ENCODE measurements at regions not wholly inside any gene's neighbourhood (a gene's known extent, or its start where the extent isn't known, plus 50 kb on each side); places are given as distances from the start of the nearest gene placed in this dataset.

GRCh38 chrY:7275751-7276150 lies 364.2 kb upstream of the AMELY start:
- H3K4me1 ChIP-seq (ENCODE audit: insufficient read depth), result peaks cover 18% of the 10 kb centered on the region
- peaks cover 63% of the 10 kb centered on the region for H3K79me2 ChIP-seq (ENCODE audit: insufficient read depth)
- H3F3A ChIP-seq (ENCODE audit: insufficient read depth), result 0 out of 2 replicates have a peak, but pooled peaks cover 8% of the 10 kb centered on the region
- no peaks in the 10 kb centered on the region for H3K27me3 ChIP-seq (replicated peaks; ENCODE audit: insufficient read depth)
- in situ Hi-C loops (cut with MboI), result no loop called here
- peak overlapping the region; percentile 82 for H3K9ac ChIP-seq
- 27 to 28% methylated on average over 5 to 11 of the region's 11 CpGs for WGBS, 2 experiments (ENCODE audit: low coverage in 1 of 2, low lambda C conversion rate in 2 of 2, missing lambda C conversion rate in 2 of 2)
- peak overlapping the region; percentile 85 for H3K4me2 ChIP-seq (ENCODE audit: unreplicated experiment)
- peak overlapping the region; percentile 79 for H3K4me3 ChIP-seq
- no peaks in the 10 kb centered on the region for H4K20me1 ChIP-seq (ENCODE audit: insufficient read depth)
- H3K9me3 ChIP-seq (ENCODE audit: low read depth), result no peaks in the 10 kb centered on the region
- no peaks in the 10 kb centered on the region for H3K36me3 ChIP-seq (ENCODE audit: low read depth)
- DNase-seq, result peak; percentile 57
- no peak overlapping the region for H2AFZ ChIP-seq
- H3K27ac ChIP-seq, result peak overlapping the region; percentile 79
- no peaks in the 10 kb centered on the region for H3K9me2 ChIP-seq (ENCODE audit: insufficient read depth)
- TF ChIP-seq EZH2 (IDR thresholded peaks at IDR 0.05; ENCODE audit: insufficient read depth, poor library complexity, severe bottlenecking) (no peak), EZH2phosphoT487 (IDR thresholded peaks at IDR 0.05; ENCODE audit: insufficient read depth, low read depth) (no peak)

- peak overlapping the region; percentile 82 for H3K9ac ChIP-seq
- peaks cover 18% of the 10 kb centered on the region for H3K4me1 ChIP-seq (ENCODE audit: insufficient read depth)
- peaks cover 55% of the 10 kb centered on the region for H3K79me2 ChIP-seq (ENCODE audit: insufficient read depth)
- peak overlapping the region; percentile 79 for H3K27ac ChIP-seq
- no peaks in the 10 kb centered on the region for H3K9me3 ChIP-seq (ENCODE audit: low read depth)
- 0 out of 2 replicates have a peak, but pooled peaks cover 8% of the 10 kb centered on the region for H3F3A ChIP-seq (ENCODE audit: insufficient read depth)
- WGBS, 2 experiments (ENCODE audit: low coverage in 1 of 2, low lambda C conversion rate in 2 of 2, missing lambda C conversion rate in 2 of 2), result 0 to 1% methylated on average over 15 to 16 of the region's 18 CpGs
- in situ Hi-C loops (cut with MboI), result no loop called here
- H3K36me3 ChIP-seq (ENCODE audit: low read depth), result no peaks in the 10 kb centered on the region
- H4K20me1 ChIP-seq (ENCODE audit: insufficient read depth), result no peaks in the 10 kb centered on the region
- TF ChIP-seq EZH2 (IDR thresholded peaks at IDR 0.05; ENCODE audit: insufficient read depth, poor library complexity, severe bottlenecking) (no peak), EZH2phosphoT487 (IDR thresholded peaks at IDR 0.05; ENCODE audit: insufficient read depth, low read depth) (no peak)
- H3K4me2 ChIP-seq (ENCODE audit: unreplicated experiment), result peak overlapping the region; percentile 85
- no peaks in the 10 kb centered on the region for H3K9me2 ChIP-seq (ENCODE audit: insufficient read depth)
- DNase-seq, result peak; percentile 29
- no peaks in the 10 kb centered on the region for H3K27me3 ChIP-seq (replicated peaks; ENCODE audit: insufficient read depth)
- H2AFZ ChIP-seq, result no peak overlapping the region
- H3K4me3 ChIP-seq, result peak overlapping the region; percentile 79
Observed at GRCh38 chrY:7275014-7275413, 363.5 kb upstream of the AMELY start.

GRCh38 chrY:7274369-7274913 lies 362.9 kb upstream of the AMELY start:
- in situ Hi-C loops (cut with MboI), result loop anchor here (25.0 kb wide), 1 partner anchor 287 kb away; no protein-coding TSS in a partner anchor
- peak; percentile 31 for DNase-seq
- Histone ChIP-seq H3K9ac (peak overlapping the region; percentile 82), H3F3A (ENCODE audit: insufficient read depth) (0 out of 2 replicates have a peak, but pooled peaks cover 8% of the 10 kb centered on the region), H3K9me2 (ENCODE audit: insufficient read depth) (no peaks in the 10 kb centered on the region), H3K4me2 (ENCODE audit: unreplicated experiment) (peak overlapping the region; percentile 85), H3K4me3 (peak overlapping the region; percentile 79), H3K9me3 (ENCODE audit: low read depth) (no peaks in the 10 kb centered on the region), H2AFZ (0 out of 2 replicates have a peak overlapping the region, but pooled peaks have one; percentile 80), H3K36me3 (ENCODE audit: low read depth) (no peaks in the 10 kb centered on the region), H3K4me1 (ENCODE audit: insufficient read depth) (peaks cover 16% of the 10 kb centered on the region), H3K27me3 (replicated peaks; ENCODE audit: insufficient read depth) (no peaks in the 10 kb centered on the region), H3K79me2 (ENCODE audit: insufficient read depth) (peaks cover 49% of the 10 kb centered on the region), H3K27ac (peak overlapping the region; percentile 79), H4K20me1 (ENCODE audit: insufficient read depth) (no peaks in the 10 kb centered on the region)
- WGBS, 2 experiments (ENCODE audit: low coverage in 1 of 2, low lambda C conversion rate in 2 of 2, missing lambda C conversion rate in 2 of 2), result 0% methylated on average over 5 to 10 of the region's 54 CpGs
- no peak for TF ChIP-seq EZH2phosphoT487 (IDR thresholded peaks at IDR 0.05; ENCODE audit: insufficient read depth, low read depth)
- no peak for TF ChIP-seq EZH2 (IDR thresholded peaks at IDR 0.05; ENCODE audit: insufficient read depth, poor library complexity, severe bottlenecking)

GRCh38 chrY:7273587-7274203 lies 362.1 kb upstream of the AMELY start:
- no peaks in the 10 kb centered on the region for H3K9me3 ChIP-seq (ENCODE audit: low read depth)
- peak overlapping the region; percentile 59 for H3K4me2 ChIP-seq (ENCODE audit: unreplicated experiment)
- H3K4me1 ChIP-seq (ENCODE audit: insufficient read depth), result peaks cover 12% of the 10 kb centered on the region; the same call in 1 of the 2 replicates
- H2AFZ ChIP-seq, result peak overlapping the region; percentile 80
- peak overlapping the region; percentile 79 for H3K4me3 ChIP-seq
- peak; percentile 81 for DNase-seq
- H3K36me3 ChIP-seq (ENCODE audit: low read depth), result no peaks in the 10 kb centered on the region
- H3K9ac ChIP-seq, result peak overlapping the region; percentile 82
- no peak for TF ChIP-seq EZH2 (IDR thresholded peaks at IDR 0.05; ENCODE audit: insufficient read depth, poor library complexity, severe bottlenecking)
- no peak for TF ChIP-seq EZH2phosphoT487 (IDR thresholded peaks at IDR 0.05; ENCODE audit: insufficient read depth, low read depth)
- peak overlapping the region; percentile 79 for H3K27ac ChIP-seq
- H3F3A ChIP-seq (ENCODE audit: insufficient read depth), result 0 out of 2 replicates have a peak, but pooled peaks cover 8% of the 10 kb centered on the region
- peaks cover 42% of the 10 kb centered on the region for H3K79me2 ChIP-seq (ENCODE audit: insufficient read depth)
- 0% methylated on average over 14 to 18 of the region's 65 CpGs for WGBS, 2 experiments (ENCODE audit: low coverage in 1 of 2, low lambda C conversion rate in 2 of 2, missing lambda C conversion rate in 2 of 2)
- no peaks in the 10 kb centered on the region for H4K20me1 ChIP-seq (ENCODE audit: insufficient read depth)
- no peaks in the 10 kb centered on the region for H3K9me2 ChIP-seq (ENCODE audit: insufficient read depth)
- H3K27me3 ChIP-seq (replicated peaks; ENCODE audit: insufficient read depth), result no peaks in the 10 kb centered on the region
- in situ Hi-C loops (cut with MboI), result loop anchor here (25.0 kb wide), 1 partner anchor 286 kb away; no protein-coding TSS in a partner anchor
